A673 (cell line): ENCODE measurements at regions not wholly inside any gene's neighbourhood (a gene's known extent, or its start where the extent isn't known, plus 50 kb on each side); places are given as distances from the start of the nearest gene placed in this dataset.

Source experiments
- CTCF ChIP-seq: fragments of 300-800, 200-600 bp; sonication (generic); conservative IDR thresholded peaks from 2 replicates; pipeline ENCODE4 v1.5.1; 2017; ENCODE audit warnings: low read depth, mild to moderate bottlenecking, antibody characterized with exemption, low read length, moderate library complexity, mixed read lengths
- EZH2 ChIP-seq: fragments of 200-600 bp; sonication (generic); IDR thresholded peaks from 2 replicates; pipeline ENCODE4 v1.6.1; 2017; ENCODE audit warnings: borderline replicate concordance, low read depth, mild to moderate bottlenecking, mixed read lengths, antibody characterized with exemption, low read length; ENCODE audit not compliant: poor library complexity, severe bottlenecking

- no peak for TF ChIP-seq CTCF
- TF ChIP-seq EZH2: no peak
Measured at GRCh38 chr11:110955776-110956175, 243.5 kb upstream of the ARHGAP20 start.
